ENCODE measurements at regions not wholly inside any gene's neighbourhood (a gene's known extent, or its start where the extent isn't known, plus 50 kb on each side); places are given as distances from the start of the nearest gene placed in this dataset.

DNA sequence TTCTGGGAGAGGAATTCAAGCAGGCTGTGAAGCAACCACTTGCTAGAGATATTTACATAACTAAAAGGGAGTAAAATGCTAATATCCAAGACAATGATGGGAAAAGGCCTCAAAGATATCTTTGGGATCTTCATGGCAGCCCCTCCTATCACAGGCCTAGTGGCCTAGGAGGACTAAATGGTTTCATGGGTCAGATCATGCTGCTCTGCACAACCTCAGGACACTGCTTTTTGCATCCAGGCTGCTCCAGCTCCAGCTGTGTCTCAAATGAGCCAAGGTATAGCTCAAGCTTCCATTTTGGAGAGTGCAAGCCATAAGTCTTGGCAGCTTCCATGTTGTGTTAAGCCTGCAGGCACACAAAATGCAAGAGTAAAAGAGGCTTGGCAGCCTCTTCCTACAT, 195.6 kb upstream of the SSTR1 start:
- TF ChIP-seq BHLHE40 (IDR thresholded peaks at IDR 0.05; ENCODE audit: borderline replicate concordance) (no peak), SP1 (IDR thresholded peaks at IDR 0.05) (no peak), FOXM1 (IDR thresholded peaks at IDR 0.05; ENCODE audit: borderline replicate concordance) (no peak), ZNF384 (IDR thresholded peaks at IDR 0.05) (no peak)
- TF ChIP-seq, protein P1, sequence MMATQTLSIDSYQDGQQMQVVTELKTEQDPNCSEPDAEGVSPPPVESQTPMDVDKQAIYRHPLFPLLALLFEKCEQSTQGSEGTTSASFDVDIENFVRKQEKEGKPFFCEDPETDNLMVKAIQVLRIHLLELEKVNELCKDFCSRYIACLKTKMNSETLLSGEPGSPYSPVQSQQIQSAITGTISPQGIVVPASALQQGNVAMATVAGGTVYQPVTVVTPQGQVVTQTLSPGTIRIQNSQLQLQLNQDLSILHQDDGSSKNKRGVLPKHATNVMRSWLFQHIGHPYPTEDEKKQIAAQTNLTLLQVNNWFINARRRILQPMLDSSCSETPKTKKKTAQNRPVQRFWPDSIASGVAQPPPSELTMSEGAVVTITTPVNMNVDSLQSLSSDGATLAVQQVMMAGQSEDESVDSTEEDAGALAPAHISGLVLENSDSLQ (IDR thresholded peaks at IDR 0.05) = no peak

Measured in HEK293T (cell line).